H1 (cell line): ENCODE measurements at regions not wholly inside any gene's neighbourhood (a gene's known extent, or its start where the extent isn't known, plus 50 kb on each side); places are given as distances from the start of the nearest gene placed in this dataset.
A peak's percentile ranks its signal among the peaks of the same experiment; 100 is the strongest.

ENCODE experiments used
- CTCF ChIA-PET: fragments of 300-600 bp; sonication (Branson Sonifier 250); formaldehyde crosslinking; loops from one replicate; lab custom pipeline; 2021; ENCODE audit not compliant: partially characterized antibody; lab: Charles Lee
- POLR2A ChIA-PET: fragments of 300-600 bp; sonication (Branson Sonifier 250); formaldehyde crosslinking; loops from one replicate; lab custom pipeline; 2021; ENCODE audit warnings: inconsistent platforms; ENCODE audit not compliant: partially characterized antibody; lab: Charles Lee
- DNase-seq, 2 experiments: peaks; one replicate each; pipeline versions ENCODE4 v3.0.0 to v3.0.0-alpha.2; 2010 to 2022; ENCODE audit warnings: low spot score in 2 of 2, low read depth in 1 of 2, mixed read lengths in 1 of 2
- FAIRE-seq: peaks from 2 replicates; lab custom pipeline; 2011; peaks lifted over from hg19 to GRCh38; lab: Jason Lieb, UNC
- H2AFZ ChIP-seq: 2 replicates; pipeline ENCODE4 v1.8.1; 2012; ENCODE audit warnings: low read length, inconsistent platforms
- H2AK5ac ChIP-seq: 2 replicates; pipeline ENCODE4 v1.6.1; 2013; ENCODE audit warnings: low read depth, low read length
- H2BK120ac ChIP-seq: replicated peaks from 2 replicates; pipeline ENCODE3; 2013; ENCODE audit warnings: low read depth, low read length, inconsistent platforms
- H2BK12ac ChIP-seq: 2 replicates; pipeline ENCODE4 v1.6.1; 2013; ENCODE audit warnings: low read depth, low read length
- H2BK15ac ChIP-seq: 2 replicates; pipeline ENCODE4 v1.6.1; 2013; ENCODE audit warnings: low read length
- H2BK20ac ChIP-seq: 2 replicates; pipeline ENCODE4 v1.6.1; 2013; ENCODE audit warnings: low read length
- H2BK5ac ChIP-seq: 2 replicates; pipeline ENCODE4 v1.6.1; 2013; ENCODE audit warnings: low read depth, low read length
- H3K14ac ChIP-seq: 2 replicates; pipeline ENCODE4 v1.6.1; 2013; ENCODE audit warnings: inconsistent platforms; ENCODE audit not compliant: insufficient read length
- H3K18ac ChIP-seq: 2 replicates; pipeline ENCODE4 v1.6.1; 2013; ENCODE audit warnings: low read length; ENCODE audit errors: extremely low read depth
- H3K23ac ChIP-seq: 2 replicates; pipeline ENCODE4 v1.6.1; 2013; ENCODE audit warnings: inconsistent platforms; ENCODE audit not compliant: insufficient read length
- H3K23me2 ChIP-seq: 2 replicates; pipeline ENCODE4 v1.6.1; 2013; ENCODE audit warnings: low read depth, low read length
- H3K27ac ChIP-seq: 2 replicates; pipeline ENCODE4 v1.6.1; 2011; ENCODE audit warnings: low read depth, low read length, inconsistent platforms
- H3K27me3 ChIP-seq, 4 experiments: replicated peaks in 1 of 4; 1 replicate in 1 of 4; 2 replicates in 3 of 4; pipeline versions ENCODE4 v1.6.1 to v1.8.1; 2011 to 2013; ENCODE audit warnings: low read length in 3 of 4, mild to moderate bottlenecking in 3 of 4, inconsistent platforms in 2 of 4, mixed read lengths in 2 of 4, moderate library complexity in 1 of 4; ENCODE audit not compliant: control insufficient read depth in 3 of 4, insufficient read depth in 3 of 4; ENCODE audit errors: extremely low read depth in 1 of 4
- H3K36me3 ChIP-seq, 4 experiments: 2 replicates each; pipeline versions ENCODE4 v1.6.1 to v1.8.1; 2011 to 2013; ENCODE audit warnings: mild to moderate bottlenecking in 4 of 4, low read length in 3 of 4, moderate library complexity in 2 of 4, control low read depth in 1 of 4, inconsistent platforms in 1 of 4; ENCODE audit not compliant: insufficient read depth in 4 of 4, control insufficient read depth in 2 of 4
- H3K4ac ChIP-seq: replicated peaks from 2 replicates; pipeline ENCODE3; 2013; ENCODE audit warnings: low read length, low read depth, mixed read lengths, inconsistent platforms; ENCODE audit not compliant: insufficient read length
- H3K4me1 ChIP-seq, 4 experiments: replicated peaks in 1 of 4; 1 replicate in 1 of 4; 2 replicates in 3 of 4; pipeline versions ENCODE4 v1.6.1 to v1.8.1; 2011 to 2013; ENCODE audit warnings: low read length in 3 of 4, inconsistent platforms in 2 of 4, mixed read lengths in 1 of 4; ENCODE audit not compliant: insufficient read depth in 4 of 4, control insufficient read depth in 3 of 4
- H3K4me2 ChIP-seq, 2 experiments: 2 replicates each; pipeline versions ENCODE4 v1.6.1 to v1.8.1; 2011 to 2013; ENCODE audit warnings: low read depth in 2 of 2, low read length in 2 of 2, control low read depth in 1 of 2, inconsistent platforms in 1 of 2, mild to moderate bottlenecking in 1 of 2; ENCODE audit not compliant: insufficient read depth in 1 of 2
- H3K4me3 ChIP-seq, 4 experiments: fragments of 200-600, 300-600 bp in 1 of 4; sonication (generic), shearing (Covaris generic), sonication (Bioruptor Twin) in 1 of 4; 2 replicates each; pipeline versions ENCODE4 v1.5.1 to v1.8.1; 2011 to 2016; ENCODE audit warnings: low read length in 4 of 4, low read depth in 3 of 4, control low read depth in 2 of 4, inconsistent platforms in 2 of 4, mild to moderate bottlenecking in 2 of 4, mixed read lengths in 1 of 4, moderate library complexity in 1 of 4; ENCODE audit not compliant: insufficient read depth in 2 of 4; ENCODE audit errors: extremely low read depth in 1 of 4
- H3K56ac ChIP-seq: replicated peaks from 2 replicates; pipeline ENCODE3; 2013; ENCODE audit warnings: low read depth, mild to moderate bottlenecking, mixed read lengths, low read length, inconsistent platforms; ENCODE audit not compliant: insufficient read length
- H3K79me1 ChIP-seq: 2 replicates; pipeline ENCODE4 v1.6.1; 2013; ENCODE audit warnings: low read depth, low read length, control low read depth
- H3K79me2 ChIP-seq, 2 experiments: 2 replicates each; pipeline versions ENCODE4 v1.6.1 to v1.8.1; 2012 to 2013; ENCODE audit warnings: low read length in 2 of 2, mild to moderate bottlenecking in 2 of 2, inconsistent platforms in 1 of 2; ENCODE audit not compliant: insufficient read depth in 2 of 2, control insufficient read depth in 1 of 2
- H3K9ac ChIP-seq, 4 experiments: replicated peaks in 1 of 4; 1 replicate in 1 of 4; 2 replicates in 3 of 4; pipeline versions ENCODE4 v1.6.1 to v1.8.1; 2011 to 2013; ENCODE audit warnings: low read depth in 3 of 4, low read length in 3 of 4, control low read depth in 2 of 4, mild to moderate bottlenecking in 2 of 4, moderate library complexity in 2 of 4, inconsistent platforms in 1 of 4; ENCODE audit errors: extremely low read depth in 1 of 4
- H3K9me3 ChIP-seq, 2 experiments: 2 replicates each; pipeline versions ENCODE4 v1.6.1 to v1.8.1; 2012 to 2013; ENCODE audit warnings: mild to moderate bottlenecking in 2 of 2, moderate library complexity in 2 of 2, control low read depth in 1 of 2, inconsistent platforms in 1 of 2, low read depth in 1 of 2, low read length in 1 of 2, mixed read lengths in 1 of 2; ENCODE audit not compliant: insufficient read depth in 2 of 2
- H4K20me1 ChIP-seq, 2 experiments: replicated peaks in 1 of 2; 2 replicates each; pipeline versions ENCODE3 to v1.8.1; 2011 to 2013; ENCODE audit warnings: inconsistent platforms in 2 of 2, low read length in 2 of 2, mild to moderate bottlenecking in 1 of 2; ENCODE audit not compliant: insufficient read depth in 2 of 2, control insufficient read depth in 1 of 2
- H4K5ac ChIP-seq: 2 replicates; pipeline ENCODE4 v1.6.1; 2013; ENCODE audit warnings: low read length, low read depth, mixed read lengths, inconsistent platforms; ENCODE audit not compliant: insufficient read length
- H4K8ac ChIP-seq: 2 replicates; pipeline ENCODE4 v1.8.0; 2013; ENCODE audit warnings: mild to moderate bottlenecking, moderate library complexity, low read length, inconsistent platforms; ENCODE audit not compliant: insufficient read depth; ENCODE audit errors: extremely low read depth
- H4K91ac ChIP-seq: replicated peaks from 2 replicates; pipeline ENCODE3; 2013; ENCODE audit warnings: low read length, mixed read lengths, inconsistent platforms; ENCODE audit not compliant: insufficient read length
- CTCF ChIP-seq, 3 experiments: IDR thresholded peaks; 1 replicate in 2 of 3; 2 replicates in 1 of 3; pipeline versions ENCODE4 v1.5.1 to v1.6.1; 2011; ENCODE audit warnings: low read length in 3 of 3, mild to moderate bottlenecking in 3 of 3, inconsistent platforms in 2 of 3, low read depth in 1 of 3, moderate library complexity in 1 of 3; ENCODE audit not compliant: insufficient read depth in 1 of 3; ENCODE audit errors: control extremely low read depth in 1 of 3
- RAD21 ChIP-seq, 2 experiments: IDR thresholded peaks in 1 of 2; conservative IDR thresholded peaks in 1 of 2; 2 replicates each; pipeline ENCODE4 v1.6.1; 2011; ENCODE audit warnings: low read depth in 2 of 2, low read length in 2 of 2, improper control_type of control experiment in 1 of 2, inconsistent platforms in 1 of 2, mild to moderate bottlenecking in 1 of 2, moderate library complexity in 1 of 2
- SRF ChIP-seq: IDR thresholded peaks from 2 replicates; pipeline ENCODE4 v1.6.1; 2011; ENCODE audit warnings: mild to moderate bottlenecking, low read depth, low read length, moderate library complexity
- TCF12 ChIP-seq: IDR thresholded peaks from 2 replicates; pipeline ENCODE4 v1.6.1; 2011; ENCODE audit warnings: low read depth, mild to moderate bottlenecking, low read length
- WGBS, 2 experiments: shearing (Covaris generic) in 1 of 2; methylation state at CpG; one replicate each; pipeline versions ENCODE4 v1.1.6 to v1.1.7; 2013 to 2015; ENCODE audit warnings: low lambda C conversion rate in 2 of 2, mixed read lengths in 2 of 2, inconsistent platforms in 1 of 2, low coverage in 1 of 2, missing lambda C conversion rate in 1 of 2; ENCODE audit not compliant: insufficient replicate concordance in 2 of 2, insufficient coverage in 1 of 2, insufficient read length in 1 of 2; ENCODE audit errors: extremely low coverage in 1 of 2, missing lambda C conversion rate in 1 of 2; 5-methylcytosine and 5-hydroxymethylcytosine counted together
- TF ChIP-seq, protein P1 (sequence below): IDR thresholded peaks from 2 replicates; pipeline ENCODE4 v1.6.1; 2012; ENCODE audit warnings: inconsistent platforms

GRCh38 chr10:120121768-120122167 is 229.2 kb downstream of the SEC23IP start:
- no peak overlapping the region for H4K8ac ChIP-seq
- no peaks in the 10 kb centered on the region for H3K79me1 ChIP-seq
- DNase-seq = no peak
- no peak overlapping the region for H2AFZ ChIP-seq
- 94% methylated on average over 1 of the region's 1 CpG; no CpG with 5 or more reads in 1 of the 2 experiments for WGBS, 2 experiments
- ChIA-PET POLR2A (no interaction called here), CTCF (interaction anchor here (0.5 to 2.3 kb wide), 7 partner anchors 18 to 363 kb away, joined by 3 to 7 read pairs (median 5); no protein-coding TSS in a partner anchor)
- no peak overlapping the region for H2BK15ac ChIP-seq
- FAIRE-seq = no peak
- H2BK120ac ChIP-seq = no peak overlapping the region
- H3K9me3 ChIP-seq = 0 out of 4 replicates have a peak, but pooled peaks cover 0 to under 1% of the 10 kb centered on the region in 2 experiments
- no peaks in the 10 kb centered on the region for H4K20me1 ChIP-seq
- H3K27me3 ChIP-seq = no peaks in the 10 kb centered on the region
- H3K9ac ChIP-seq = no peak overlapping the region
- H2AK5ac ChIP-seq = no peak overlapping the region
- no peak overlapping the region for H3K27ac ChIP-seq
- H3K4me2 ChIP-seq = no peak overlapping the region
- no peak for TF ChIP-seq TCF12
- TF ChIP-seq, protein P1, sequence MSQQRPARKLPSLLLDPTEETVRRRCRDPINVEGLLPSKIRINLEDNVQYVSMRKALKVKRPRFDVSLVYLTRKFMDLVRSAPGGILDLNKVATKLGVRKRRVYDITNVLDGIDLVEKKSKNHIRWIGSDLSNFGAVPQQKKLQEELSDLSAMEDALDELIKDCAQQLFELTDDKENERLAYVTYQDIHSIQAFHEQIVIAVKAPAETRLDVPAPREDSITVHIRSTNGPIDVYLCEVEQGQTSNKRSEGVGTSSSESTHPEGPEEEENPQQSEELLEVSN = 0 out of 2 replicates have a peak, but pooled peaks have one; percentile 11
- TF ChIP-seq SRF = no peak
- peak in 1 of 2 experiments; percentile 30; a peak in 1 of 4 replicates for TF ChIP-seq RAD21 (IDR thresholded peaks at IDR 0.05 in 1 of 2, conservative IDR thresholded peaks at IDR 0.05 in 1 of 2; ENCODE audit: low read depth in 2 of 2, low read length in 2 of 2)
- peak in 1 of 3 experiments; percentile 10; a peak in 1 of 4 replicates for TF ChIP-seq CTCF (IDR thresholded peaks at IDR 0.05; ENCODE audit: control extremely low read depth in 1 of 3, insufficient read depth in 1 of 3, low read depth in 1 of 3, low read length in 3 of 3)
- no peak overlapping the region for H3K23ac ChIP-seq
- no peaks in the 10 kb centered on the region for H3K36me3 ChIP-seq
- no peak overlapping the region for H3K56ac ChIP-seq
- H3K14ac ChIP-seq = no peak overlapping the region
- no peak overlapping the region for H3K4ac ChIP-seq
- H3K18ac ChIP-seq = no peak overlapping the region
- no peak overlapping the region for H2BK5ac ChIP-seq
- no peaks in the 10 kb centered on the region for H3K79me2 ChIP-seq
- no peak overlapping the region for H2BK20ac ChIP-seq
- H3K4me3 ChIP-seq = no peak overlapping the region
- no peaks in the 10 kb centered on the region for H3K23me2 ChIP-seq
- H4K5ac ChIP-seq = no peak overlapping the region
- H2BK12ac ChIP-seq = no peak overlapping the region
- H4K91ac ChIP-seq = no peak overlapping the region
- H3K4me1 ChIP-seq = no peaks in the 10 kb centered on the region
